Spinal cord (tissue), 9 donors: ENCODE measurements at regions not wholly inside any gene's neighbourhood (a gene's known extent, or its start where the extent isn't known, plus 50 kb on each side); places are given as distances from the start of the nearest gene placed in this dataset.

Source experiments
- DNase-seq, 6 donors: peaks; one replicate each; pipeline versions ENCODE4 v3.0.0 to v3.0.0-alpha.2; 2013 to 2015; ENCODE audit warnings: low spot score in 6 of 6, low read depth in 4 of 6
- H3K27ac ChIP-seq: one replicate; pipeline ENCODE4 v1.5.1; 2013; ENCODE audit warnings: low read depth, low read length, control low read depth
- H3K27me3 ChIP-seq: one replicate; pipeline ENCODE4 v1.6.1; 2013; ENCODE audit warnings: low read length; ENCODE audit not compliant: control insufficient read depth, insufficient read depth
- H3K36me3 ChIP-seq: one replicate; pipeline ENCODE4 v1.6.1; 2013; ENCODE audit warnings: low read length; ENCODE audit not compliant: control insufficient read depth, insufficient read depth
- H3K4me1 ChIP-seq: one replicate; pipeline ENCODE4 v1.6.1; 2013; ENCODE audit warnings: low read length; ENCODE audit not compliant: control insufficient read depth, insufficient read depth
- H3K4me3 ChIP-seq: one replicate; pipeline ENCODE4 v1.5.1; 2013; ENCODE audit warnings: low read depth, low read length, control low read depth
- H3K9me3 ChIP-seq: one replicate; pipeline ENCODE4 v1.6.1; 2013; ENCODE audit warnings: low read length; ENCODE audit not compliant: control insufficient read depth, insufficient read depth
- WGBS: methylation state at CpG from one replicate; pipeline ENCODE4 v1.1.5; 2013; ENCODE audit warnings: missing lambda C conversion rate; ENCODE audit not compliant: insufficient coverage; 5-methylcytosine and 5-hydroxymethylcytosine counted together
- donor health status: healthy.

DNA sequence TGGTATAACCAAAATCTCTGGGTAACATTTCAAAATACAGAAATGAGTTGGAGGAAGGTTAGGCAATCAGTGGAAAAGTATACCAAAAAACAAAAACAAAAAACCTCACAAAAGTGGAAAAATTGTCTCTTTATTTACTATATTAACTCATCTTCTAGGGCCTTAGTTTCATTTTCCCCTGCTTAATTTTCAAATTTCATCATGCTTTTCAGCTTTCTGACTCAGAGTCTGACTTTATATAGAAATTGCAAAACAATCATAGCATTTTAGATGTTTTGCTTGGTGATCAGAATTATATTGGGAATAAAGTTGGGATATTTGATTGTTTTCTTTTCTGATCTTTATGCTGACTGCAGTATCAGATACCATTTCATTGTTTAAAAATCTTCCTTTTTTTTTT is 257.0 kb upstream of the PRR16 start:
- H3K4me1 ChIP-seq = no peaks in the 10 kb centered on the region
- no peaks in the 10 kb centered on the region for H3K9me3 ChIP-seq
- no peaks in the 10 kb centered on the region for H3K27me3 ChIP-seq
- no peak overlapping the region for H3K4me3 ChIP-seq
- no peak overlapping the region for H3K27ac ChIP-seq
- no peak for DNase-seq
- no peaks in the 10 kb centered on the region for H3K36me3 ChIP-seq

DNA sequence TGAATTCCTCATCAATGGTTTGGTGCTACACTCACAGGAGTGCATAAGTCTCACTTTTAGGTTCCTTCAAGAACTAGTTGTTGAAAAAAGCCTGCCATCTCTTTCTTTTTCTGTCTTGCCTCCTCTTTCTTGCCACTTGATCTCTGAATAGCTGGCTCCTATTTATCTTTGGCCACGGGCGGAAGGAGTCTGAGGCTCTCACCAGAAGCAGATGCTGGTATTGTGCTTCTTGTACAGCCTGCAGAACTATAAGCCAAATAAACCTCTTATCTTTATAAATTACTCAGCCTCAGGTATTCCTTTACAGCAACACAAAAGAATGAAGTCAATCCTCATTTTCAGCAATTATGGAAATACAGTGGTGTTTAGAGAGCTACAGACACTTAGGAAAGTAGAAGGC is 247.1 kb upstream of the PRR16 start:
- no peaks in the 10 kb centered on the region for H3K4me1 ChIP-seq
- no peaks in the 10 kb centered on the region for H3K27me3 ChIP-seq
- H3K9me3 ChIP-seq = no peaks in the 10 kb centered on the region
- no peak overlapping the region for H3K27ac ChIP-seq
- H3K36me3 ChIP-seq = no peaks in the 10 kb centered on the region
- DNase-seq = no peak
- WGBS = no CpG with 5 or more reads among the region's 2 CpGs
- H3K4me3 ChIP-seq = no peak overlapping the region

DNA sequence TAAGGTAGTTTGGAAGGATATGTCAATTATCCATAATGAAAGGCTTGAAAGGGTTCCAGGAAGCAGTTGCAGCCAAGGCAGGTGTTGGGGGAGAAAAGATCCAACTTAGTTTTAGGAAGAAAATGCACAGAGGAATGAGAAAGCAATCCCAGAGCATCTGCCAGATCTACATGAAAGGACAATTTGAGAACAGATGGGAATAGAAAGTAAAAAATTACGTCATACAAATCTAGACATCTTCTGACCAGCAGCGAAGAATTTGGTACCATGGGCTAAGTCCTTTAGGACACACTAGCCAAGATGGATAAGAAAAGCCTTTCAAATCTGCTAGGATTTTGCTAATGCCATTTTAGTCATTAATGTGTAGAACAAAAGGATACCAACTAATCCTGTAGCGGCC is 244.1 kb upstream of the PRR16 start:
- Histone ChIP-seq H3K36me3 (no peaks in the 10 kb centered on the region), H3K27me3 (no peaks in the 10 kb centered on the region), H3K4me1 (no peaks in the 10 kb centered on the region), H3K27ac (no peak overlapping the region), H3K4me3 (no peak overlapping the region), H3K9me3 (no peaks in the 10 kb centered on the region)
- no CpG with 5 or more reads among the region's 3 CpGs for WGBS
- no peak for DNase-seq

DNA sequence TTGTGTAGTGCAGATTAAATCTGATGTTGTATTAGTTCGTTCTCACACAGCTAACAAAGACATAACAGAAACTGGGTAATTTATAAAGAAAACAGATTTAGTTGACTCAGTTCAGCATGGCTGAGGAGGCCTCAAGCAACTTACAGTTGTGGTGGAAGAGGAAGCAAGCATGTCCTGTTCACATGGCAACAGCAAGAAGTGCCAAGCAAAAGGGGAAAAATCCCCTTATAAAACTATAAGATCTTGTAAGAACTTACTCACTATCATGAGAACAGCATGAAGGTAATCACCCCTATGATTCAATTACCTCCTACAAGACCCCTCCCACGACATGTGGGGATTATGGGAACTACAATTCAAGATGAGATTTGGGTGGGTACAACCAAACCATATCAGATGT is 238.6 kb upstream of the PRR16 start:
- WGBS = no CpG with 5 or more reads among the region's 2 CpGs
- H3K27ac ChIP-seq = no peak overlapping the region
- H3K36me3 ChIP-seq = no peaks in the 10 kb centered on the region
- no peak for DNase-seq
- no peaks in the 10 kb centered on the region for H3K9me3 ChIP-seq
- H3K4me3 ChIP-seq = no peak overlapping the region
- no peaks in the 10 kb centered on the region for H3K27me3 ChIP-seq
- H3K4me1 ChIP-seq = no peaks in the 10 kb centered on the region

DNA sequence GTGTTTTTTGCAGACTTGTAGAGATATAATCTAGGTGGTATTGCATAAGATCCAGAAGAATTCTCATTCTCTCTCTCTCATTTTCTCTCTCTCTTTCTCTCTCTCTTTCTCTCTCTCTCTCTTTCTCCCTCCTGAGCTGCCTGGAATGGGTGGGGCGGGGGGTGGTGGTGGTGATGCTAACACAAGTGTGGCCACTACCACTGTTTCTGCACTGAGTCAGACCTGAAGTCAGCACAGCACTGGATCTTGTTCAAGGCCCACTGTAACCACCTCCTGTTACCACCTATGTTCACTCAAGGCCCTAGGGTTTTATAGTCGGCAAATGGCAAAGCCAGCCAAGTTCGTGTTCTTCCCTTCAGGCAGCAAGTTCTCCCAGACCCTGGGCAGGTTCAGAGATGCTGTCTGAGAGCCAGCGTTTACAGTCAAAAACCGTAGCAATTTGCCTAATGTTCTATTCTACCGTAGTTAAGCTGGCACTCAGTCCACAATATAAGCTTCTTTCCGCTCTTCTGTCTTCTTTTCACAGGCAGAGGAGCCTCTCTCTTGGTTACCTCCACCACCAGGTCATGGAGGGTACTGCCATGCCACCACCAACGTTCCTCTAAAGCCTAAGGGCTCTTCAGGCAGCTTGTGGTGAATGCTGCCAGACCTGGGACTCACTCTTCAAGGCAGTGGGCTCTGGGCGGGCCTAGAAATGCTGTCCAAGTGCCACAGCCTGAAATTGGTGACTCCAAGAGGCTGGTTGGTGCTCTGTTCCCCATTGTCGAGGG is 235.7 kb upstream of the PRR16 start:
- no peaks in the 10 kb centered on the region for H3K9me3 ChIP-seq

DNA sequence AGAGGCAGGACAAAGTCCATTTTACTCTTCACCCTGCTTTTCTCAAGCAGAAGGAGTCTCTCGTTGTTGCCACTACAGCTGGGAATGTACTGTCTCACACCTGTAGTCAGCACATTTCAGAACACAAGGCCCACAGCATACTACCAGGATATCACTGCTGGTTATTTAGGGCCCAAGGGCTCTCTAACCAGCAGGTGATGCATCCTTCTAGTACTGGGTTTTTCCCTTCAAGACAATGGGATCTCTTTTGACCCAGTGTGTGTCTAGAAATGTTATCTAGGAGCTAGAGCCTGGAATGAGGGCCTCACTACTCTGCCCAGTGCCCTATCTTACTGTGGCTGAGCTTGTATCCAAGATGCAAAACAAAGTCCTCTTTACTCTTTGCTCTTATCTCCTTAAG is 235.1 kb upstream of the PRR16 start:
- H3K4me3 ChIP-seq = no peak overlapping the region
- H3K9me3 ChIP-seq = no peaks in the 10 kb centered on the region
- H3K27me3 ChIP-seq = no peaks in the 10 kb centered on the region
- no peaks in the 10 kb centered on the region for H3K36me3 ChIP-seq
- H3K27ac ChIP-seq = no peak overlapping the region
- H3K4me1 ChIP-seq = no peaks in the 10 kb centered on the region
- no peak for DNase-seq
- 88% methylated on average over 1 of the region's 1 CpG for WGBS

More for the DNA sequence above, 235.7 kb upstream of the PRR16 start:
- Histone ChIP-seq H3K27ac (no peak overlapping the region), H3K4me3 (no peak overlapping the region), H3K36me3 (no peaks in the 10 kb centered on the region), H3K4me1 (no peaks in the 10 kb centered on the region), H3K27me3 (no peaks in the 10 kb centered on the region)
- DNase-seq = no peak
- 93% methylated on average over 9 of the region's 10 CpGs for WGBS

DNA sequence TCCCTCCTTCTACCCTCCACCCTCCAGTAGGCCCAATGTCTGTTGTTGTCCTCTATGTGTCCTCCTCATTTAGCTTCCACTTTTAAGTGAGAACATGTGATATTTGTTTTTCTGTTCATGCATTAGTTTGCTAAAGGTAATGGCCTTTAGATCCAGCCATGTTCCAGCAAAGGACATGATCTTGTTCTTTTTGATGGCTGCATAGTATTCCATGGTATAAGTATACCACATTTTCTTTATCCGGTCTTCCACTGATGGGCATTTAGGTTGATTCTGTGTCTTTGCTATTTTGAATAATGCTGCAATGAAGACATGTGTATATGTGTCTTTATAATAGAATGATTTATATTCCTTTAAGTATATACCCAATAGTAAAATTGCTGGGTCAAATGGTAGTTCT is 232.5 kb upstream of the PRR16 start:
- no peak overlapping the region for H3K4me3 ChIP-seq
- WGBS = no CpG with 5 or more reads among the region's 1 CpG
- H3K27me3 ChIP-seq = no peaks in the 10 kb centered on the region
- no peaks in the 10 kb centered on the region for H3K9me3 ChIP-seq
- H3K4me1 ChIP-seq = no peaks in the 10 kb centered on the region
- no peaks in the 10 kb centered on the region for H3K36me3 ChIP-seq
- DNase-seq = no peak
- H3K27ac ChIP-seq = no peak overlapping the region

DNA sequence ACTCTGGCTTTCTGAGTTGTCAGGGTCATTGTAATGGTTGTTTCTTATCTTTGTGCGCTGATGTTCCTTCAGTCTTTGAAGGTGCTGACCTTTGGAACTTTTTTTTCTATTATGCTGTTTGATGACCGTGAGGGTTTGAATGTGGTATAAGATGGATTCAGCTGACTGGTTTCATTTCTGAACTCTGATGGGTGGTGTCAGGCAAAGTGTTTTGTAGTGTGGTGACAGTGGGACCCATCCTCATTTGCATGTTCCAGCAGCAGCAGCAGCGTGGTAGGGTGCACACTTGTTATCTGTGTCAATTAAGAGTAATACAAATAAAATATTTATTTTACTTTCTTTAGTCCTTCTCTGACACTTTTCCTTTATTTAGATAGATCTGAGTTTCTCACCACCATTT is 227.7 kb upstream of the PRR16 start:
- H3K4me1 ChIP-seq = no peaks in the 10 kb centered on the region
- no peaks in the 10 kb centered on the region for H3K27me3 ChIP-seq
- no peaks in the 10 kb centered on the region for H3K9me3 ChIP-seq
- H3K27ac ChIP-seq = no peak overlapping the region
- 72% methylated on average over 2 of the region's 3 CpGs for WGBS
- no peak for DNase-seq
- H3K4me3 ChIP-seq = no peak overlapping the region
- no peaks in the 10 kb centered on the region for H3K36me3 ChIP-seq

DNA sequence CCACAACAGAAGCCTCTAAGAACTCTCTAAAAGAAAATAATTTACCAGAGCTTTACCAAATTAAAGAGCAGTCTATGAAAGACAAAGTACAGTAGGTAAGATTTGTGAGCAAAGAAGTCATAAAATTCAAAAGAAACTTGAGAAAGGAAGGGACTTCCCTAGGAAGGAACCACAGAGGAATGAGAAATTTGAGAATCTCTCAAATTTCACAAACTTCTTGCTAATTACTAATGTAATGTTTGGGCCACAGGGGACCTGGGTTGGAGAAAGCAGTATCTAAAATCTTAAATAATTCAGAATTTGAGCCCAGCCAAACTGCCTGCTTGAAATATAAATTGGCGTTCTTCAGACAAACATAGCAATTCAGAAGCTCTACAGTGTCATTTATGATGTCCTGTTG is 225.0 kb upstream of the PRR16 start:
- Histone ChIP-seq H3K9me3 (no peaks in the 10 kb centered on the region), H3K4me1 (no peaks in the 10 kb centered on the region), H3K27ac (no peak overlapping the region), H3K4me3 (no peak overlapping the region), H3K27me3 (no peaks in the 10 kb centered on the region), H3K36me3 (no peaks in the 10 kb centered on the region)
- WGBS = no CpG with 5 or more reads among the region's 1 CpG
- no peak for DNase-seq

DNA sequence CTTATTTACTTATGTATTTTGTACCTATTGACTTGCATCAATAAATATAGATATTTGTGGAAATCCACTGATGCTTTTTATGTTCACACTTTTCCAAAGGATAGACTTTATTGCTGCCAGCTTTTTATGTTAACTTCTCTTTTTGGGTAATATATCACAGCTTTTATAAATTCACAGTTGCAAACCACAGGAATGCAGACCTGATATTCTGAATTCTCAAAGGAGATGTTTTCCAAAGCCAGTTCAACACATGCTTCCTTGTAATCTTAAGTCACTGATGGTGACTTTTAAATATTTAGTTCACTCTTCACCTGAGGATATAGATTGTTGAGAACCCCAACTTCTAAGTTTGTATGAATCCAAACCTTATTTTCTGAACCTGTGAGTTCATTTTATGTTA is 223.4 kb upstream of the PRR16 start:
- no peaks in the 10 kb centered on the region for H3K36me3 ChIP-seq

More for the DNA sequence above, 223.4 kb upstream of the PRR16 start:
- Histone ChIP-seq H3K27me3 (no peaks in the 10 kb centered on the region), H3K9me3 (no peaks in the 10 kb centered on the region), H3K27ac (no peak overlapping the region), H3K4me3 (no peak overlapping the region), H3K4me1 (no peaks in the 10 kb centered on the region)
- DNase-seq = no peak
